IMR-90 (cell line): ENCODE measurements at regions not wholly inside any gene's neighbourhood (a gene's known extent, or its start where the extent isn't known, plus 50 kb on each side); places are given as distances from the start of the nearest gene placed in this dataset.

Source experiments
- ATAC-seq: fragments of 200-7000 bp; cut with Tn5 transposase; 2 replicates; pipeline ENCODE4 v1.9.1; 2020; ENCODE audit warnings: low read depth, mild to moderate bottlenecking, moderate library complexity
- BruUV-seq: library from RNA; stranded (reverse); fragments of 400-500 nt; replicated peaks from 2 replicates; lab custom pipeline; 2021; lab: Mats Ljungman, UMichigan
- CTCF ChIA-PET: fragments of 300-600 bp; formaldehyde crosslinking; extraction: SDS; loops from one replicate; lab custom pipeline; 2021; ENCODE audit warnings: antibody characterized with exemption; lab: Yijun Ruan, JAX
- POLR2A ChIA-PET: fragments of 300-600 bp; sonication (Branson Sonifier 250); formaldehyde crosslinking; loops from one replicate; lab custom pipeline; 2022; ENCODE audit warnings: antibody characterized with exemption; ENCODE audit not compliant: unreplicated experiment; lab: Charles Lee
- DNase-seq: peaks from one replicate; pipeline ENCODE4 v3.0.0; 2013
- H2AFZ ChIP-seq: replicated peaks from 2 replicates; pipeline ENCODE3; 2013; ENCODE audit warnings: low read length, mild to moderate bottlenecking; ENCODE audit not compliant: poor library complexity
- H2AK5ac ChIP-seq: 2 replicates; pipeline ENCODE4 v1.6.1; 2013; ENCODE audit warnings: low read depth, low read length, inconsistent platforms
- H2AK9ac ChIP-seq: replicated peaks from 2 replicates; pipeline ENCODE3; 2013; ENCODE audit warnings: mild to moderate bottlenecking, low read depth, low read length, moderate library complexity; ENCODE audit not compliant: poor library complexity
- H2BK120ac ChIP-seq: 2 replicates; pipeline ENCODE4 v1.6.1; 2013; ENCODE audit warnings: low read depth, low read length, inconsistent platforms
- H2BK15ac ChIP-seq: 3 replicates; pipeline ENCODE4 v1.6.1; 2013; ENCODE audit warnings: low read depth, low read length, inconsistent platforms
- H2BK20ac ChIP-seq: 2 replicates; pipeline ENCODE4 v1.6.1; 2013; ENCODE audit warnings: low read depth, mild to moderate bottlenecking, inconsistent platforms, low read length, moderate library complexity
- H2BK5ac ChIP-seq: 2 replicates; pipeline ENCODE4 v1.6.1; 2013; ENCODE audit warnings: mild to moderate bottlenecking, low read depth, low read length, inconsistent platforms; ENCODE audit not compliant: poor library complexity, severe bottlenecking
- H3K14ac ChIP-seq: replicated peaks from 2 replicates; pipeline ENCODE4 v1.6.1; 2013; ENCODE audit warnings: low read depth, low read length, inconsistent platforms
- H3K18ac ChIP-seq: 2 replicates; pipeline ENCODE4 v1.6.1; 2013; ENCODE audit warnings: low read depth, low read length, control low read depth
- H3K23ac ChIP-seq: 2 replicates; pipeline ENCODE4 v1.6.1; 2013; ENCODE audit warnings: low read depth, low read length, inconsistent platforms
- H3K27ac ChIP-seq: 2 replicates; pipeline ENCODE4 v1.5.1; 2013; ENCODE audit warnings: mild to moderate bottlenecking, control low read depth, low read length; ENCODE audit not compliant: insufficient read depth
- H3K27me3 ChIP-seq: 2 replicates; pipeline ENCODE4 v1.6.1; 2013; ENCODE audit warnings: low read length; ENCODE audit not compliant: control insufficient read depth, insufficient read depth
- H3K36me3 ChIP-seq: 2 replicates; pipeline ENCODE4 v1.6.1; 2013; ENCODE audit warnings: low read length, mixed read lengths; ENCODE audit not compliant: control insufficient read depth, insufficient read depth
- H3K4ac ChIP-seq: 2 replicates; pipeline ENCODE4 v1.6.1; 2013; ENCODE audit warnings: low read depth, low read length, inconsistent platforms
- H3K4me1 ChIP-seq: 2 replicates; pipeline ENCODE4 v1.6.1; 2013; ENCODE audit warnings: low read length, mixed read lengths; ENCODE audit not compliant: control insufficient read depth, insufficient read depth
- H3K4me2 ChIP-seq: 2 replicates; pipeline ENCODE4 v1.6.1; 2013; ENCODE audit warnings: low read depth, mild to moderate bottlenecking, control low read depth, low read length, moderate library complexity
- H3K4me3 ChIP-seq: 2 replicates; pipeline ENCODE4 v1.5.1; 2013; ENCODE audit warnings: low read depth, mild to moderate bottlenecking, control low read depth, low read length, moderate library complexity; ENCODE audit not compliant: insufficient read depth
- H3K56ac ChIP-seq: 2 replicates; pipeline ENCODE4 v1.6.1; 2013; ENCODE audit warnings: low read length, inconsistent platforms; ENCODE audit not compliant: insufficient read depth; ENCODE audit errors: extremely low read depth
- H3K79me1 ChIP-seq, 2 experiments: 2 replicates each; pipeline ENCODE4 v1.6.1; 2013; ENCODE audit warnings: low read length in 2 of 2, inconsistent platforms in 1 of 2, low read depth in 1 of 2
- H3K9ac ChIP-seq: 2 replicates; pipeline ENCODE4 v1.6.1; 2013; ENCODE audit warnings: low read depth, low read length, control low read depth
- H3K9me1 ChIP-seq: 2 replicates; pipeline ENCODE4 v1.6.1; 2013; ENCODE audit warnings: low read length, inconsistent platforms; ENCODE audit not compliant: insufficient read depth
- H3K9me3 ChIP-seq: 2 replicates; pipeline ENCODE4 v1.6.1; 2013; ENCODE audit warnings: low read length; ENCODE audit not compliant: control insufficient read depth, insufficient read depth
- H4K20me1 ChIP-seq: 2 replicates; pipeline ENCODE4 v1.6.1; 2013; ENCODE audit warnings: low read length, inconsistent platforms; ENCODE audit not compliant: insufficient read depth
- H4K5ac ChIP-seq: 2 replicates; pipeline ENCODE4 v1.6.1; 2013; ENCODE audit warnings: mild to moderate bottlenecking, low read depth, low read length, control low read depth
- H4K8ac ChIP-seq, 2 experiments: 2 replicates each; pipeline ENCODE4 v1.6.1; 2013; ENCODE audit warnings: low read depth in 2 of 2, low read length in 2 of 2, control low read depth in 1 of 2, inconsistent platforms in 1 of 2
- H4K91ac ChIP-seq: 2 replicates; pipeline ENCODE4 v1.6.1; 2013; ENCODE audit warnings: low read depth, low read length, inconsistent platforms; ENCODE audit not compliant: insufficient read depth
- BHLHE40 ChIP-seq: fragments of 150-350 bp; IDR thresholded peaks from 2 replicates; pipeline ENCODE4 v1.6.1; 2016; ENCODE audit warnings: mild to moderate bottlenecking, low read depth, low read length
- CEBPB ChIP-seq: IDR thresholded peaks from 2 replicates; pipeline ENCODE4 v1.6.1; 2012; ENCODE audit warnings: low read depth, low read length, improper control_type of control experiment
- MAFK ChIP-seq: IDR thresholded peaks from 2 replicates; pipeline ENCODE4 v1.6.1; 2012; ENCODE audit warnings: low read depth, low read length, improper control_type of control experiment
- SMC3 ChIP-seq: fragments of 150-350 bp; IDR thresholded peaks from 2 replicates; pipeline ENCODE4 v1.6.1; 2016; ENCODE audit warnings: low read depth, mild to moderate bottlenecking, antibody characterized with exemption, low read length, moderate library complexity
- WGBS, 2 experiments: methylation state at CpG; one replicate each; pipeline versions ENCODE4 v1.1.5 to v1.1.7; 2013; ENCODE audit warnings: missing lambda C conversion rate in 2 of 2; ENCODE audit not compliant: insufficient read length in 1 of 2; ENCODE audit errors: extremely low coverage in 2 of 2; 5-methylcytosine and 5-hydroxymethylcytosine counted together
- dilution Hi-C: fragments of 300-500 bp; cut with HindIII; formaldehyde crosslinking; loops from one replicate; pipeline ENCODE4 v1.14.3; 2018; ENCODE audit warnings: low sequenced_read_pairs; ENCODE audit not compliant: unreplicated experiment
- in situ Hi-C: fragments of 300-500 bp; cut with MboI; formaldehyde crosslinking; loops from 3 replicates; pipeline ENCODE4 v1.14.3; 2019; ENCODE audit warnings: low sequenced_read_pairs, inconsistent platforms, mixed read lengths
- intact Hi-C: fragments of 100-400 bp; cut with micrococcal nuclease; formaldehyde crosslinking; loops from 2 replicates; pipeline ENCODE4 v1.10.0; 2022
- TF ChIP-seq, protein P1 (sequence below): fragments of 150-350 bp; IDR thresholded peaks from 2 replicates; pipeline ENCODE4 v1.6.1; 2016; ENCODE audit warnings: low read depth, mild to moderate bottlenecking, low read length, moderate library complexity, borderline replicate concordance

DNA sequence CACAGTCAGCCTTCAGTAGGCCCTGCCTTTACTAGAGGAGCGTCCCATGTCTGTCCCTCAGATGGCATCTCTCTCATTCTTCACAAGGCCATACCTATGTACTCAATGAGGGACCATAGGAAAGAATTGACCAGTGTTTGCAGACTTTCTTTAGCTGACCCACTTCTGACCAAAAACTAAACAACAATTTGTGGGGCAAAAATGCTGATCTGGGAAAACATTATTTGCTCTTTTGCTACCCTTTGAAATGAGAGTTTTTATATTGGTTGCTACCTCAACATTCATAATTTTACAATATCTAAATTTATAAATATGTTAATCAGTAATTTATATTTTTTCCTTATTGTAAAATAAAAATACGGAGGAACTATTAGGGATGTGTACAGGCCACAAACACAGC is 539.4 kb upstream of the GJE1 start:
- Histone ChIP-seq H3K18ac (no peak overlapping the region; the same call in 1 of the 2 replicates), H3K9me3 (peaks cover under 1% of the 10 kb centered on the region; the same call in 1 of the 2 replicates), H2BK5ac (no peak overlapping the region), H4K20me1 (no peaks in the 10 kb centered on the region), H2BK120ac (no peak overlapping the region; the same call in 1 of the 2 replicates), H3K4ac (no peak overlapping the region), H3K4me1 (no peaks in the 10 kb centered on the region; the same call in 1 of the 2 replicates), H3K79me1 (no peaks in the 10 kb centered on the region), H3K27ac (no peak overlapping the region), H3K4me3 (no peak overlapping the region), H4K91ac (no peak overlapping the region), H3K4me2 (no peak overlapping the region), H3K56ac (no peak overlapping the region), H2BK20ac (no peak overlapping the region), H2AK5ac (no peak overlapping the region), H3K9ac (no peak overlapping the region), H3K14ac (no peak overlapping the region), H3K27me3 (no peaks in the 10 kb centered on the region), H2BK15ac (no peak overlapping the region), H3K23ac (no peak overlapping the region), H3K36me3 (no peaks in the 10 kb centered on the region), H2AFZ (peak overlapping the region; percentile 53), H2AK9ac (no peak overlapping the region), H3K9me1 (no peaks in the 10 kb centered on the region), H4K5ac (no peak overlapping the region), H4K8ac (no peak overlapping the region)
- ATAC-seq (no peak), DNase-seq (no peak)
- no TSS peak for BruUV-seq
- no CpG with 5 or more reads among the region's 2 CpGs for WGBS, 2 experiments
- CTCF ChIA-PET = no interaction called here
- dilution Hi-C loops (no loop called here), in situ Hi-C loops (no loop called here), intact Hi-C loops (no loop called here)
- TF ChIP-seq BHLHE40 (no peak), SMC3 (no peak), CEBPB (no peak), MAFK (0 out of 2 replicates have a peak, but pooled peaks have one; percentile 14)
- TF ChIP-seq, protein P1, sequence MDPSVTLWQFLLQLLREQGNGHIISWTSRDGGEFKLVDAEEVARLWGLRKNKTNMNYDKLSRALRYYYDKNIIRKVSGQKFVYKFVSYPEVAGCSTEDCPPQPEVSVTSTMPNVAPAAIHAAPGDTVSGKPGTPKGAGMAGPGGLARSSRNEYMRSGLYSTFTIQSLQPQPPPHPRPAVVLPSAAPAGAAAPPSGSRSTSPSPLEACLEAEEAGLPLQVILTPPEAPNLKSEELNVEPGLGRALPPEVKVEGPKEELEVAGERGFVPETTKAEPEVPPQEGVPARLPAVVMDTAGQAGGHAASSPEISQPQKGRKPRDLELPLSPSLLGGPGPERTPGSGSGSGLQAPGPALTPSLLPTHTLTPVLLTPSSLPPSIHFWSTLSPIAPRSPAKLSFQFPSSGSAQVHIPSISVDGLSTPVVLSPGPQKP = no peak
- POLR2A ChIA-PET = interaction anchor here (0.6 kb wide), 1 partner anchor 219 kb away, joined by 3 read pairs; no protein-coding TSS in a partner anchor
